T-cell (primary cell): ENCODE measurements at regions not wholly inside any gene's neighbourhood (a gene's known extent, or its start where the extent isn't known, plus 50 kb on each side); places are given as distances from the start of the nearest gene placed in this dataset.
A peak's percentile ranks its signal among the peaks of the same experiment; 100 is the strongest.

ENCODE experiments used
- ATAC-seq, 4 experiments: fragments of 200-7000 bp in 3 of 4; fragments of 150-1000 bp in 1 of 4; cut with Tn5 transposase; replicated peaks in 1 of 4; 1 replicate in 3 of 4; 2 replicates in 1 of 4; pipeline ENCODE4 v1.10.0; 2021; ENCODE audit warnings: moderate library complexity in 3 of 4, mild to moderate bottlenecking in 2 of 4, moderate number of reproducible peaks in 1 of 4
- CTCF ChIA-PET, 2 donors: fragments of 300-600 bp; sonication (Branson Sonifier 250); formaldehyde crosslinking; loops; one replicate each; lab custom pipeline; 2022; ENCODE audit warnings: antibody characterized with exemption in 2 of 2; lab: Charles Lee
- POLR2A ChIA-PET, 2 donors: fragments of 300-600 bp; sonication (Branson Sonifier 250); formaldehyde crosslinking; loops; one replicate each; lab custom pipeline; 2022; ENCODE audit warnings: antibody characterized with exemption in 2 of 2; lab: Charles Lee
- DNase-seq, 35 experiments: peaks; one replicate each; pipeline versions ENCODE4 v3.0.0 to v3.0.0-alpha.2; 2013 to 2023
- H3K27ac ChIP-seq: one replicate; pipeline ENCODE4 v1.5.1; 2013; ENCODE audit warnings: low read length
- H3K27me3 ChIP-seq, 2 experiments: replicated peaks in 1 of 2; 1 replicate in 1 of 2; 2 replicates in 1 of 2; pipeline versions ENCODE4 v1.6.1 to v1.7.0; 2013; ENCODE audit warnings: low read length in 1 of 2, mixed read lengths in 1 of 2; ENCODE audit not compliant: control insufficient read depth in 2 of 2, insufficient read depth in 2 of 2; ENCODE audit errors: extremely low read depth in 1 of 2
- H3K36me3 ChIP-seq, 2 donors: 1 replicate in 1 of 2; 2 replicates in 1 of 2; pipeline versions ENCODE4 v1.6.1 to v1.7.0; 2013; ENCODE audit warnings: low read length in 1 of 2; ENCODE audit not compliant: control insufficient read depth in 2 of 2, insufficient read depth in 1 of 2; ENCODE audit errors: extremely low read depth in 1 of 2
- H3K4me1 ChIP-seq, 2 experiments: 1 replicate in 1 of 2; 2 replicates in 1 of 2; pipeline versions ENCODE4 v1.6.1 to v1.7.0; 2013; ENCODE audit warnings: low read length in 2 of 2, mixed read lengths in 1 of 2; ENCODE audit not compliant: insufficient read depth in 2 of 2, control insufficient read depth in 1 of 2; ENCODE audit errors: extremely low read depth in 1 of 2
- H3K4me3 ChIP-seq, 2 donors: 1 replicate in 1 of 2; 2 replicates in 1 of 2; pipeline versions ENCODE4 v1.5.1 to v1.7.0; 2013; ENCODE audit warnings: mild to moderate bottlenecking in 2 of 2, low read length in 1 of 2, moderate library complexity in 1 of 2; ENCODE audit not compliant: control insufficient read depth in 1 of 2; ENCODE audit errors: extremely low read depth in 1 of 2
- H3K9me3 ChIP-seq: 2 replicates; pipeline ENCODE4 v1.7.0; 2013
- H3K27ac Mint-ChIP-seq, 2 donors: one replicate each; pipeline ENCODE4 v1.8.0; 2020 to 2021; ENCODE audit warnings: mild to moderate bottlenecking in 2 of 2, mixed read lengths in 2 of 2
- H3K27me3 Mint-ChIP-seq, 2 donors: one replicate each; pipeline ENCODE4 v1.8.0; 2021 to 2022; ENCODE audit warnings: mixed read lengths in 2 of 2
- H3K36me3 Mint-ChIP-seq: one replicate; pipeline ENCODE4 v1.8.0; 2021; ENCODE audit warnings: mixed read lengths
- H3K4me1 Mint-ChIP-seq, 3 donors: one replicate each; pipeline ENCODE4 v1.8.0; 2020 to 2022; ENCODE audit warnings: mixed read lengths in 3 of 3, mild to moderate bottlenecking in 1 of 3
- H3K4me3 Mint-ChIP-seq, 3 donors: one replicate each; pipeline ENCODE4 v1.8.0; 2020 to 2022; ENCODE audit warnings: mild to moderate bottlenecking in 3 of 3, mixed read lengths in 3 of 3, moderate library complexity in 3 of 3
- H3K9me3 Mint-ChIP-seq, 3 donors: one replicate each; pipeline ENCODE4 v1.8.0; 2020 to 2022; ENCODE audit warnings: mixed read lengths in 3 of 3
- WGBS: methylation state at CpG from one replicate; pipeline ENCODE4 v1.1.5; 2013; ENCODE audit warnings: missing lambda C conversion rate; ENCODE audit not compliant: insufficient coverage; 5-methylcytosine and 5-hydroxymethylcytosine counted together

GRCh38 chr18:27605107-27605834 lies 420.2 kb upstream of the CHST9 start:
- H3K27me3 ChIP-seq: no peaks in the 10 kb centered on the region

GRCh38 chr18:27604583-27604982 lies 419.5 kb upstream of the CHST9 start:
- no peaks in the 10 kb centered on the region for H3K9me3 ChIP-seq
- no peak overlapping the region for H3K27ac ChIP-seq
- H3K4me1 Mint-ChIP-seq: no peaks in the 10 kb centered on the region
- H3K27ac Mint-ChIP-seq: no peak overlapping the region
- H3K36me3 Mint-ChIP-seq: no peaks in the 10 kb centered on the region
- ATAC-seq (no peak), DNase-seq (no peak)
- H3K27me3 Mint-ChIP-seq: peaks cover 0 to 4% of the 10 kb centered on the region in 2 donors
- H3K4me3 ChIP-seq: no peak overlapping the region
- CTCF ChIA-PET: no interaction called here
- H3K36me3 ChIP-seq: no peaks in the 10 kb centered on the region
- H3K4me1 ChIP-seq: no peaks in the 10 kb centered on the region
- peaks cover 0 to 4% (median 0%) of the 10 kb centered on the region in 3 donors for H3K9me3 Mint-ChIP-seq
- no peaks in the 10 kb centered on the region for H3K27me3 ChIP-seq
- POLR2A ChIA-PET: no interaction called here
- 100% methylated on average over 1 of the region's 4 CpGs for WGBS
- no peak overlapping the region for H3K4me3 Mint-ChIP-seq

More at GRCh38 chr18:27605107-27605834, 420.2 kb upstream of the CHST9 start:
- CTCF ChIA-PET: interaction anchor here in 1 of 2 donors (0.6 kb wide), 1 partner anchor 9 kb away, joined by 3 read pairs; no protein-coding TSS in a partner anchor
- no peak overlapping the region for H3K27ac Mint-ChIP-seq
- no CpG with 5 or more reads among the region's 5 CpGs for WGBS
- H3K27me3 Mint-ChIP-seq: peaks cover 0 to 4% of the 10 kb centered on the region in 2 donors
- H3K36me3 Mint-ChIP-seq: no peaks in the 10 kb centered on the region
- H3K4me1 Mint-ChIP-seq: no peaks in the 10 kb centered on the region
- Histone ChIP-seq H3K9me3 (no peaks in the 10 kb centered on the region), H3K4me1 (no peaks in the 10 kb centered on the region), H3K4me3 (no peak overlapping the region), H3K36me3 (no peaks in the 10 kb centered on the region), H3K27ac (no peak overlapping the region)
- ATAC-seq (no peak), DNase-seq (peak in 1 of 35 experiments; percentile 36)
- POLR2A ChIA-PET: no interaction called here
- peaks cover 0 to 4% (median 0%) of the 10 kb centered on the region in 3 donors for H3K9me3 Mint-ChIP-seq
- no peak overlapping the region for H3K4me3 Mint-ChIP-seq

DNA sequence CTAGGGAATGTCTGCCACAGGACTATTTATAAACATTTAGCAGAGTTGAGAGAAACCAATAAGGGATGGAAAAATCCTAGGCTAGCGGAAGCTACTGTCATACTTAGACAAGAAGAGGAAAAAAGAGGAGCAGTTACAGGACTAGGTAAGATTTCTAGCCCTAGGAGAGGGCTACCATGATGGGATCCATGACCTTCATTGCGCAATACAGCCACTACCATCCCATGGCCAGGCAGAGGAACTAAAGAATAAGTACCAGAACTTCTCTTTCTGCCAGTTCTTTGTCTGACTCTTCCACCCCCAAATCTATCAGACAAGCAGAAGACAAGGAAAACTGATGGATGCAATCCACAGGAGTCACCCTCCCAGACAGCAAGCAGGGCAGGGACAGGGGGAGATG lies 417.0 kb upstream of the CHST9 start:
- H3K36me3 Mint-ChIP-seq: no peaks in the 10 kb centered on the region
- POLR2A ChIA-PET: no interaction called here

GRCh38 chr18:27600245-27600644 lies 415.1 kb upstream of the CHST9 start:
- H3K27ac ChIP-seq: no peak overlapping the region
- Mint-ChIP-seq H3K27ac (no peak overlapping the region), H3K9me3 (peaks cover 0 to 4% (median 0%) of the 10 kb centered on the region in 3 donors), H3K27me3 (peaks cover 0 to 4% of the 10 kb centered on the region in 2 donors), H3K36me3 (no peaks in the 10 kb centered on the region), H3K4me3 (no peak overlapping the region), H3K4me1 (no peaks in the 10 kb centered on the region)
- no peaks in the 10 kb centered on the region for H3K9me3 ChIP-seq
- no peak for DNase-seq
- ChIA-PET POLR2A (no interaction called here), CTCF (interaction anchor here (0.5 to 0.9 kb wide), 3 partner anchors 14 to 33 kb away, joined by 3 read pairs; no protein-coding TSS in a partner anchor)
- ATAC-seq: no peak
- no peaks in the 10 kb centered on the region for H3K27me3 ChIP-seq
- H3K36me3 ChIP-seq: no peaks in the 10 kb centered on the region
- H3K4me1 ChIP-seq: no peaks in the 10 kb centered on the region
- no peak overlapping the region for H3K4me3 ChIP-seq

More for the DNA sequence above, 417.0 kb upstream of the CHST9 start:
- no peaks in the 10 kb centered on the region for H3K4me1 Mint-ChIP-seq
- no CpG with 5 or more reads among the region's 2 CpGs for WGBS
- no peak overlapping the region for H3K27ac ChIP-seq
- no peak overlapping the region for H3K4me3 ChIP-seq
- H3K27me3 Mint-ChIP-seq: peaks cover 0 to 4% of the 10 kb centered on the region in 2 donors
- no peaks in the 10 kb centered on the region for H3K9me3 ChIP-seq
- H3K4me3 Mint-ChIP-seq: no peak overlapping the region
- ATAC-seq: no peak
- H3K36me3 ChIP-seq: no peaks in the 10 kb centered on the region
- H3K4me1 ChIP-seq: no peaks in the 10 kb centered on the region
- no peak for DNase-seq
- H3K9me3 Mint-ChIP-seq: peaks cover 0 to 4% (median 0%) of the 10 kb centered on the region in 3 donors
- H3K27me3 ChIP-seq: no peaks in the 10 kb centered on the region
- H3K27ac Mint-ChIP-seq: no peak overlapping the region
- CTCF ChIA-PET: no interaction called here

DNA sequence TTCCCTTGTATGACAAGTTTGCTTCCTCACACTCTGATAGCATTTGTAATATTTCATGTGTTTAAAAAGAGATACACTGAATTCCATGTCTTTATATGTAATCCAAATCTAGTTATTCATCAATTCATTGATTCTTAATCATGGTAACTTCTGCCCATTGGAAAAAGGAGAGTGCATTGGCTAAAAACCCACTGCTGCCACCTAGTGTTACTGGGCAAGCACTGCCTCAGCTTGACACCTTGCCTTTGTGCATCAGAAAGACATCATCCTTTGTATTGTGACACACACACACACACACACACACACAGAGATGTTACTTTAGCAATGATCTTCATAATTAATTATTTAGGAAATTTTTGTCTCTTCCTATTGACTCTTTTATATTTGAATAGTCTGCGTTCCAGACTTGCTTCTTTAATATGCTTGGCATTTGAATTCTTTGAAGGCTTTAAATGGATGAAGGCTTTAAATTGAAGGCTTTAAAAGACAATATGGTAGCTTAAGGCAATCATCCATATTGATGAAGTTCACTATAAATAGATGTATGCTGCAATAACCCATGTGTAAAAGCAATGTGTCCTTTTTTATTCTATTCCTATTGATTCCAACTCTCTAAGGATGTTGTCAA lies 414.2 kb upstream of the CHST9 start:
- Histone ChIP-seq H3K36me3 (no peaks in the 10 kb centered on the region), H3K4me1 (no peaks in the 10 kb centered on the region), H3K4me3 (no peak overlapping the region), H3K9me3 (no peaks in the 10 kb centered on the region), H3K27ac (no peak overlapping the region), H3K27me3 (no peaks in the 10 kb centered on the region)
- CTCF ChIA-PET: interaction anchor here (0.6 to 0.9 kb wide), 2 partner anchors 26 to 762 kb away, joined by 3 to 4 read pairs; no protein-coding TSS in a partner anchor
- H3K27ac Mint-ChIP-seq: no peak overlapping the region
- H3K27me3 Mint-ChIP-seq: peaks cover 0 to 4% of the 10 kb centered on the region in 2 donors
- H3K36me3 Mint-ChIP-seq: no peaks in the 10 kb centered on the region
- peaks cover 0 to 9% (median under 1%) of the 10 kb centered on the region in 3 donors for H3K9me3 Mint-ChIP-seq
- whole genome bisulfite sequencing: no CpG with 5 or more reads among the region's 1 CpG
- H3K4me3 Mint-ChIP-seq: no peak overlapping the region
- ATAC-seq: no peak
- DNase-seq: peak in 1 of 35 experiments; percentile 12
- no peaks in the 10 kb centered on the region for H3K4me1 Mint-ChIP-seq
- POLR2A ChIA-PET: no interaction called here

GRCh38 chr18:27595113-27595838 lies 410.2 kb upstream of the CHST9 start:
- no peaks in the 10 kb centered on the region for H3K4me1 Mint-ChIP-seq
- Histone ChIP-seq H3K27me3 (no peaks in the 10 kb centered on the region), H3K9me3 (no peaks in the 10 kb centered on the region), H3K4me1 (no peaks in the 10 kb centered on the region), H3K4me3 (no peak overlapping the region), H3K36me3 (no peaks in the 10 kb centered on the region), H3K27ac (no peak overlapping the region)
- DNase-seq: no peak
- no peak overlapping the region for H3K27ac Mint-ChIP-seq
- ChIA-PET POLR2A (no interaction called here), CTCF (no interaction called here)
- H3K9me3 Mint-ChIP-seq: peaks cover 0 to 9% (median 4%) of the 10 kb centered on the region in 3 donors
- H3K27me3 Mint-ChIP-seq: no peaks in the 10 kb centered on the region
- no peaks in the 10 kb centered on the region for H3K36me3 Mint-ChIP-seq
- no peak for ATAC-seq
- no peak overlapping the region for H3K4me3 Mint-ChIP-seq
- WGBS: no CpG with 5 or more reads among the region's 5 CpGs
